IMR-90 (cell line): ENCODE measurements at regions not wholly inside any gene's neighbourhood (a gene's known extent, or its start where the extent isn't known, plus 50 kb on each side); places are given as distances from the start of the nearest gene placed in this dataset.

ENCODE experiments used
- ATAC-seq: fragments of 200-7000 bp; cut with Tn5 transposase; 2 replicates; pipeline ENCODE4 v1.9.1; 2020; ENCODE audit warnings: low read depth, mild to moderate bottlenecking, moderate library complexity
- BruUV-seq: library from RNA; stranded (reverse); fragments of 400-500 nt; replicated peaks from 2 replicates; lab custom pipeline; 2021; lab: Mats Ljungman, UMichigan
- CTCF ChIA-PET: fragments of 300-600 bp; formaldehyde crosslinking; extraction: SDS; loops from one replicate; lab custom pipeline; 2021; ENCODE audit warnings: antibody characterized with exemption; lab: Yijun Ruan, JAX
- POLR2A ChIA-PET: fragments of 300-600 bp; sonication (Branson Sonifier 250); formaldehyde crosslinking; loops from one replicate; lab custom pipeline; 2022; ENCODE audit warnings: antibody characterized with exemption; ENCODE audit not compliant: unreplicated experiment; lab: Charles Lee
- DNase-seq: peaks from one replicate; pipeline ENCODE4 v3.0.0; 2013
- H2AFZ ChIP-seq: replicated peaks from 2 replicates; pipeline ENCODE3; 2013; ENCODE audit warnings: low read length, mild to moderate bottlenecking; ENCODE audit not compliant: poor library complexity
- H2AK5ac ChIP-seq: 2 replicates; pipeline ENCODE4 v1.6.1; 2013; ENCODE audit warnings: low read depth, low read length, inconsistent platforms
- H2AK9ac ChIP-seq: replicated peaks from 2 replicates; pipeline ENCODE3; 2013; ENCODE audit warnings: mild to moderate bottlenecking, low read depth, low read length, moderate library complexity; ENCODE audit not compliant: poor library complexity
- H2BK120ac ChIP-seq: 2 replicates; pipeline ENCODE4 v1.6.1; 2013; ENCODE audit warnings: low read depth, low read length, inconsistent platforms
- H2BK15ac ChIP-seq: 3 replicates; pipeline ENCODE4 v1.6.1; 2013; ENCODE audit warnings: low read depth, low read length, inconsistent platforms
- H2BK20ac ChIP-seq: 2 replicates; pipeline ENCODE4 v1.6.1; 2013; ENCODE audit warnings: low read depth, mild to moderate bottlenecking, inconsistent platforms, low read length, moderate library complexity
- H2BK5ac ChIP-seq: 2 replicates; pipeline ENCODE4 v1.6.1; 2013; ENCODE audit warnings: mild to moderate bottlenecking, low read depth, low read length, inconsistent platforms; ENCODE audit not compliant: poor library complexity, severe bottlenecking
- H3K14ac ChIP-seq: replicated peaks from 2 replicates; pipeline ENCODE4 v1.6.1; 2013; ENCODE audit warnings: low read depth, low read length, inconsistent platforms
- H3K18ac ChIP-seq: 2 replicates; pipeline ENCODE4 v1.6.1; 2013; ENCODE audit warnings: low read depth, low read length, control low read depth
- H3K23ac ChIP-seq: 2 replicates; pipeline ENCODE4 v1.6.1; 2013; ENCODE audit warnings: low read depth, low read length, inconsistent platforms
- H3K27ac ChIP-seq: 2 replicates; pipeline ENCODE4 v1.5.1; 2013; ENCODE audit warnings: mild to moderate bottlenecking, control low read depth, low read length; ENCODE audit not compliant: insufficient read depth
- H3K27me3 ChIP-seq: 2 replicates; pipeline ENCODE4 v1.6.1; 2013; ENCODE audit warnings: low read length; ENCODE audit not compliant: control insufficient read depth, insufficient read depth
- H3K36me3 ChIP-seq: 2 replicates; pipeline ENCODE4 v1.6.1; 2013; ENCODE audit warnings: low read length, mixed read lengths; ENCODE audit not compliant: control insufficient read depth, insufficient read depth
- H3K4ac ChIP-seq: 2 replicates; pipeline ENCODE4 v1.6.1; 2013; ENCODE audit warnings: low read depth, low read length, inconsistent platforms
- H3K4me1 ChIP-seq: 2 replicates; pipeline ENCODE4 v1.6.1; 2013; ENCODE audit warnings: low read length, mixed read lengths; ENCODE audit not compliant: control insufficient read depth, insufficient read depth
- H3K4me2 ChIP-seq: 2 replicates; pipeline ENCODE4 v1.6.1; 2013; ENCODE audit warnings: low read depth, mild to moderate bottlenecking, control low read depth, low read length, moderate library complexity
- H3K4me3 ChIP-seq: 2 replicates; pipeline ENCODE4 v1.5.1; 2013; ENCODE audit warnings: low read depth, mild to moderate bottlenecking, control low read depth, low read length, moderate library complexity; ENCODE audit not compliant: insufficient read depth
- H3K56ac ChIP-seq: 2 replicates; pipeline ENCODE4 v1.6.1; 2013; ENCODE audit warnings: low read length, inconsistent platforms; ENCODE audit not compliant: insufficient read depth; ENCODE audit errors: extremely low read depth
- H3K79me1 ChIP-seq, 2 experiments: 2 replicates each; pipeline ENCODE4 v1.6.1; 2013; ENCODE audit warnings: low read length in 2 of 2, inconsistent platforms in 1 of 2, low read depth in 1 of 2
- H3K9ac ChIP-seq: 2 replicates; pipeline ENCODE4 v1.6.1; 2013; ENCODE audit warnings: low read depth, low read length, control low read depth
- H3K9me1 ChIP-seq: 2 replicates; pipeline ENCODE4 v1.6.1; 2013; ENCODE audit warnings: low read length, inconsistent platforms; ENCODE audit not compliant: insufficient read depth
- H3K9me3 ChIP-seq: 2 replicates; pipeline ENCODE4 v1.6.1; 2013; ENCODE audit warnings: low read length; ENCODE audit not compliant: control insufficient read depth, insufficient read depth
- H4K20me1 ChIP-seq: 2 replicates; pipeline ENCODE4 v1.6.1; 2013; ENCODE audit warnings: low read length, inconsistent platforms; ENCODE audit not compliant: insufficient read depth
- H4K5ac ChIP-seq: 2 replicates; pipeline ENCODE4 v1.6.1; 2013; ENCODE audit warnings: mild to moderate bottlenecking, low read depth, low read length, control low read depth
- H4K8ac ChIP-seq, 2 experiments: 2 replicates each; pipeline ENCODE4 v1.6.1; 2013; ENCODE audit warnings: low read depth in 2 of 2, low read length in 2 of 2, control low read depth in 1 of 2, inconsistent platforms in 1 of 2
- H4K91ac ChIP-seq: 2 replicates; pipeline ENCODE4 v1.6.1; 2013; ENCODE audit warnings: low read depth, low read length, inconsistent platforms; ENCODE audit not compliant: insufficient read depth
- BHLHE40 ChIP-seq: fragments of 150-350 bp; IDR thresholded peaks from 2 replicates; pipeline ENCODE4 v1.6.1; 2016; ENCODE audit warnings: mild to moderate bottlenecking, low read depth, low read length
- CEBPB ChIP-seq: IDR thresholded peaks from 2 replicates; pipeline ENCODE4 v1.6.1; 2012; ENCODE audit warnings: low read depth, low read length, improper control_type of control experiment
- CHD1 ChIP-seq: IDR thresholded peaks from 2 replicates; pipeline ENCODE4 v1.6.1; 2012; ENCODE audit warnings: low read depth, low read length, improper control_type of control experiment
- FOS ChIP-seq: fragments of 150-350 bp; IDR thresholded peaks from 2 replicates; pipeline ENCODE4 v1.6.1; 2016; ENCODE audit warnings: low read depth, low read length
- MAFK ChIP-seq: IDR thresholded peaks from 2 replicates; pipeline ENCODE4 v1.6.1; 2012; ENCODE audit warnings: low read depth, low read length, improper control_type of control experiment
- MAZ ChIP-seq: IDR thresholded peaks from 2 replicates; pipeline ENCODE4 v1.6.1; 2012; ENCODE audit warnings: low read depth, mild to moderate bottlenecking, low read length, improper control_type of control experiment, moderate library complexity, borderline replicate concordance
- MXI1 ChIP-seq: IDR thresholded peaks from 2 replicates; pipeline ENCODE4 v1.6.1; 2012; ENCODE audit warnings: low read depth, mild to moderate bottlenecking, low read length, moderate library complexity, borderline replicate concordance
- NFE2L2 ChIP-seq: fragments of 150-350 bp; IDR thresholded peaks from 2 replicates; pipeline ENCODE4 v1.6.1; 2016; ENCODE audit warnings: low read depth, mild to moderate bottlenecking, low read length
- POLR2A ChIP-seq: IDR thresholded peaks from 2 replicates; pipeline ENCODE4 v1.6.1; 2012; ENCODE audit warnings: mild to moderate bottlenecking, low read depth, low read length
- RAD21 ChIP-seq: IDR thresholded peaks from 2 replicates; pipeline ENCODE4 v1.6.1; 2012; ENCODE audit warnings: low read length, improper control_type of control experiment
- RFX5 ChIP-seq: IDR thresholded peaks from 2 replicates; pipeline ENCODE4 v1.8.0; 2012; ENCODE audit warnings: low read depth, mild to moderate bottlenecking, low read length, moderate library complexity
- SMC3 ChIP-seq: fragments of 150-350 bp; IDR thresholded peaks from 2 replicates; pipeline ENCODE4 v1.6.1; 2016; ENCODE audit warnings: low read depth, mild to moderate bottlenecking, antibody characterized with exemption, low read length, moderate library complexity
- WGBS, 2 experiments: methylation state at CpG; one replicate each; pipeline versions ENCODE4 v1.1.5 to v1.1.7; 2013; ENCODE audit warnings: missing lambda C conversion rate in 2 of 2; ENCODE audit not compliant: insufficient read length in 1 of 2; ENCODE audit errors: extremely low coverage in 2 of 2; 5-methylcytosine and 5-hydroxymethylcytosine counted together
- dilution Hi-C: fragments of 300-500 bp; cut with HindIII; formaldehyde crosslinking; loops from one replicate; pipeline ENCODE4 v1.14.3; 2018; ENCODE audit warnings: low sequenced_read_pairs; ENCODE audit not compliant: unreplicated experiment
- in situ Hi-C: fragments of 300-500 bp; cut with MboI; formaldehyde crosslinking; loops from 3 replicates; pipeline ENCODE4 v1.14.3; 2019; ENCODE audit warnings: low sequenced_read_pairs, inconsistent platforms, mixed read lengths
- intact Hi-C: fragments of 100-400 bp; cut with micrococcal nuclease; formaldehyde crosslinking; loops from 2 replicates; pipeline ENCODE4 v1.10.0; 2022

- Histone ChIP-seq H2BK5ac (no peak overlapping the region), H2AK5ac (no peak overlapping the region), H3K9me1 (no peaks in the 10 kb centered on the region), H2BK20ac (no peak overlapping the region), H2AK9ac (no peak overlapping the region), H3K4me2 (no peak overlapping the region), H2BK120ac (no peak overlapping the region), H3K9ac (no peak overlapping the region), H3K79me1 (no peaks in the 10 kb centered on the region), H3K4ac (no peak overlapping the region), H3K9me3 (no peaks in the 10 kb centered on the region), H4K8ac (no peak overlapping the region), H3K27me3 (no peaks in the 10 kb centered on the region), H3K14ac (no peak overlapping the region), H3K27ac (no peak overlapping the region), H3K4me3 (no peak overlapping the region), H2AFZ (no peak overlapping the region), H2BK15ac (no peak overlapping the region), H3K23ac (no peak overlapping the region), H4K20me1 (no peaks in the 10 kb centered on the region), H3K18ac (no peak overlapping the region), H3K56ac (no peak overlapping the region), H3K4me1 (no peaks in the 10 kb centered on the region), H3K36me3 (no peaks in the 10 kb centered on the region), H4K5ac (no peak overlapping the region), H4K91ac (no peak overlapping the region)
- DNase-seq (no peak), ATAC-seq (no peak)
- intact Hi-C loops (loop anchor here (5.0 to 10.0 kb wide), 3 partner anchors 508 to 816 kb away; no protein-coding TSS in a partner anchor), dilution Hi-C loops (no loop called here), in situ Hi-C loops (no loop called here)
- WGBS, 2 experiments: no CpG with 5 or more reads among the region's 1 CpG
- TF ChIP-seq POLR2A (no peak), FOS (no peak), RFX5 (no peak), SMC3 (no peak), NFE2L2 (no peak), CHD1 (no peak), CEBPB (no peak), MAFK (no peak), MXI1 (no peak), BHLHE40 (no peak), MAZ (no peak), RAD21 (no peak)
- no TSS peak for BruUV-seq
- CTCF ChIA-PET: interaction anchor here (0.9 to 1.2 kb wide), 2 partner anchors 34 to 48 kb away, joined by 3 read pairs; no protein-coding TSS in a partner anchor
- POLR2A ChIA-PET: no interaction called here
Observed at GRCh38 chr3:74883222-74883621, 268.8 kb upstream of the CNTN3 start.
